Iris pigment epithelial cell (primary cell): ENCODE measurements at regions not wholly inside any gene's neighbourhood (a gene's known extent, or its start where the extent isn't known, plus 50 kb on each side); places are given as distances from the start of the nearest gene placed in this dataset.
"Not testable (repeated sequence)": the region's sequence is repeated elsewhere in the genome, so short reads cannot be mapped to it uniquely, and the experiment has no call there.

ENCODE experiments used
- DNase-seq: peaks from one replicate; pipeline ENCODE4 v3.0.0-alpha.2; 2011; ENCODE audit warnings: low read depth

GRCh38 chr6:85128256-85128655 is 321.6 kb upstream of the NT5E start:
- not testable (repeated sequence) for DNase-seq

DNA sequence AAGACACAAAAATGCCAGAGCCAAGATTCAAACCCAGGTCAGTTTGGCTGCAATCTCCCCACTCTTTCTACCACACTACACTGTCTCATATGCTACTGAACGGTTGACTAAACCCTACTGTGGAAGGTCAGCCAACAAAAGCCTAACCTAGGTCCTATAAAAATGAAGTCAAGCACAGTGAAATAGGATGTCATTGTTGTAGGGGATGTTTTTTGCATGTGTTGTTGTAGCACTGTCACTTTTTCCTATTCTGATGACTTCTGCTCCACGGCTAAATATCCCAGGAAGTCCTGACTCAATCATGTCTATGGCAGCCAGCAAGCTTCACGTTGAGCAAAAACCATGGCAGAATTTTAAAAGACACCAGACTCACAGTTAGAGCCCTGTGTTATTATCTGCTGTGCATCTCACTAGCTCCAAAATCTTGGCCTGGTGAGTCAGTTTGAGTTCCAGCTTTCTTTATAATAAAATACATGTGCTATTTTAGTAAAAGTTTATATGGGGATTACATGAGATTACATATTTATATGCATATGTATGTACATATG is 322.1 kb upstream of the NT5E start:
- no peak for DNase-seq

GRCh38 chr6:85127168-85127498 is 322.8 kb upstream of the NT5E start:
- DNase-seq, result no peak

GRCh38 chr6:85126485-85127167 is 323.3 kb upstream of the NT5E start:
- peak; percentile 35 for DNase-seq

- no peak for DNase-seq
Observed at GRCh38 chr6:85125526-85125925, 324.4 kb upstream of the NT5E start.

- no peak for DNase-seq
Observed at GRCh38 chr6:85124472-85125354, 325.2 kb upstream of the NT5E start.

DNA sequence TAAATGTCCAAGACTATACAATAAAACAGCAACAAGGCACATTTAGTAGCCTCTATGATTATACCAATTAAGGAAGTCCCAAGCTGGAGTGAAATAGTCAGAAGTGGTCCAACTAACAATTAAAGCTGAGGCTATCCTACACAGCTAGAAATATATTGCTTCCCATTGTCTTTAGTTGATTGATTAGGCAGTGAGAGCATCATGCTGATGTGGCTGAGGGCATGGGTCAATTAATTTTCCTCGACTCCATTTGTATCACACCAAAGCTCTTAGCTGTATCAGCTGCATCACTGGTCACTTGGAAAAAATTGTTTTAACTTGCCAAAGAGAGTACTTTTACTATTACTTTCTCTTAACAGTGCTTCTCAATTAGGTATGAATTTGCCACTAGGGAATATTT is 328.7 kb upstream of the NT5E start:
- DNase-seq, result no peak

DNA sequence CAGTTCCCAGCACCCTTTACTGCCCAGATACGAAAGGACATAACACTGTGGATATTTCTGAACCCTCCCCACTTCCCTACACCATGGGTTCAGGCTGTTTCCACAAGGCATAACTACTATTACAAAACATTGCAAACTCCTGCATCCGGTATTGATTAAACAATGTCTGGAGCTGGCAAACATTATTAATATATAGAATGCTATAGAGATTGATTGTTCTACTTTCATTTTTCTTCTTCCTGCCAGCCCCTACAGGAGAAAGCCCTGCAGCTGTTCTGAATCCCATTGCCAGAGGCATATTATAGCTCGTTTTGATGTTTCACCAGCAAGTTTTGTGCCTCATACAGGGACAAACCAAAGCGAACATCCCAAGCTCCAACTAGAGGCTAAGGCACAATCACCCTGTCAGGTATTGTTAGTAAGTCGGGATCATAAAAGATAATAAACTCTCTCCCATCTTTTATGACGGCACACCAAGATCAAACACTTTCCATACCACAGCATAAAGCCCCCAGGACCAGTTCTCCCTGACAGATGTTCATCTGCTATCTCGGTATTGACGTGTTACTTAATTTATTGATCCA is 331.1 kb upstream of the NT5E start:
- DNase-seq, result no peak

DNA sequence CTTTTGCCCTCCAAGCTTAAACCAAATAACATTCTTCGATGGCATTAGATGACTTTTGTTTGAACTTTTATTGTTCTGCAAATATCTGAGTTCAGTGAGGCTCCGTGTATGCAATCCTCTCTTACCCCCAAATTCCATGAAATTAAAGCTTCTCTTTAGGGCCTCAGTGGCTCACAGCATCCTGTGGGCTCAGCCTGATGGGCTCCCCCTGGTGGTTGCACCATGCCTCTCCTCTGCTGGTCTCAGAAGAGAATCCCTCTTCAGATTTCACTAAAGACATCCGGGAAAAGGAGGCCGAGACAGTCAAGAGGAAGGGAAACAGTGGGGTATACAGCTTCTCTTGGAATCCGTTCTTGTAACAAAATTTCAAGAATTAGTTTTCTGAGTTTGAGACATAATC is 331.6 kb upstream of the NT5E start:
- no peak for DNase-seq

- no peak for DNase-seq
Observed at GRCh38 chr6:85116475-85116874, 333.4 kb upstream of the NT5E start.

- no peak for DNase-seq
Observed at GRCh38 chr6:85115876-85116275, 334.0 kb upstream of the NT5E start.

DNA sequence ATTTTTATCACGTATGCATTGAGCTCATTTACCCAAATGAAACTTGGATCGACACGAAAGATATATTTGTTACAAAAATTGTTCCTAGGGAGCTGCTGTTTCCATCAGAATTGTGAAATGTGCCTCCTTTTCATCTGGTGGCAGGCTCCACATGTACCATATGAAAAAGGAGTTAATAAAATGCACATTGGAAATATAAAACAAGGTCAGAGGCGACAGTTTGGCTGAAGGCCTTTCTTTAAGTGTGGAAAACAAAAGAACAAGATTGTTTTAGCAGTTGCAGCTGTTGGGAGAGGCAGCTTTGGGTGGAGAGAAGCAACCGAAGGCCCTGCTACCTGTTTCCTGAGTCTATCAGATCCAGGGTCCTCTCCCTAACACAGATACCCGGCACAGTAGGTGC is 334.5 kb upstream of the NT5E start:
- no peak for DNase-seq

GRCh38 chr6:85114581-85114935 is 335.3 kb upstream of the NT5E start:
- DNase-seq, result no peak

DNA sequence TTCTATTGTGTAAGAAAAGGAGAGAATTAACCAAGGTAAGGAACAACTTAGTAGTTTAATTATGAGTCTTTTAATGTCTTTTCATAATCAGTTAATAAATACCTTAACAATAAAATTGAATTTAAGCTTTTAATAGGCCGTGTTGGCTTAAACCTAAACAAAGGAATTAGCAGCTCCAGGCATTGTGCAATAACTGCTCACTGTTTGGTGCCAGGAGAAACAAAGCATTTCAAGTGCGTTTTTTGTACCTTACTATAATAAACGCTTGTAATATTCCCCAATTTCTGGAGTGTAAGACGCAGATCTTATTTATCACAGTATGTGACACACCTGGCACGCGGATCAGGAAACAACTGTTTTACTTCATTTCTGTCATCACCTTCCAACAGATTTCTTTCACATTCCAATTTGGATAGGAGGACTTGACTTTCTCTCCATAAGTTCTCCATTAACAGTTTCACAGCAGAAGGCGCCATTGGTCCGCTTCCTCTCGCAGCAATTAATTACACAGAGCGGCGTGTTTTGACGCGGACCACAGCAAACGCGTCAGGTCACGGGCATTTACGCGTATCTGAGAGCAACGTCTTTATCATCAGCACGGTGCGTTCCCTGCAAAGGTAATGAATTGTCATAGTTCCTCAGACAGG is 335.8 kb upstream of the NT5E start:
- peak; percentile 11 for DNase-seq

DNA sequence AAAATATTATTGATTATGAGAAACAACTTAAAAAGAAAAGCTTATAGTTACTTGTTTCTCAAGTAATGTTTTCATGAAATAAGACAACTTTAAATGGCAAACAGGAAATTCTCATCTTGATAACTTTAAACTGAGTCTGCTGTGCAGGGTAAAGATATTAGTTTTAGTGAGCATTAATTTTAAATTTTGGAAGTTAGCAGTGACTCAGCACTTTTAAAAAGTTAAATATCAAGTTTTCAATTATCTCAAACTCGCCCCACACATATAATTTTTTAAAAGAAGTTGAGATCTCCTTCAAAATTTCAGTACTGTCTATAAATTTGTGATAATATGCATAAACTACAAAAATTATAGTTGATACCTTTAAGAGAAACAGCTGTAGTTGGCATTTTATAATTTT is 337.3 kb upstream of the NT5E start:
- no peak for DNase-seq

DNA sequence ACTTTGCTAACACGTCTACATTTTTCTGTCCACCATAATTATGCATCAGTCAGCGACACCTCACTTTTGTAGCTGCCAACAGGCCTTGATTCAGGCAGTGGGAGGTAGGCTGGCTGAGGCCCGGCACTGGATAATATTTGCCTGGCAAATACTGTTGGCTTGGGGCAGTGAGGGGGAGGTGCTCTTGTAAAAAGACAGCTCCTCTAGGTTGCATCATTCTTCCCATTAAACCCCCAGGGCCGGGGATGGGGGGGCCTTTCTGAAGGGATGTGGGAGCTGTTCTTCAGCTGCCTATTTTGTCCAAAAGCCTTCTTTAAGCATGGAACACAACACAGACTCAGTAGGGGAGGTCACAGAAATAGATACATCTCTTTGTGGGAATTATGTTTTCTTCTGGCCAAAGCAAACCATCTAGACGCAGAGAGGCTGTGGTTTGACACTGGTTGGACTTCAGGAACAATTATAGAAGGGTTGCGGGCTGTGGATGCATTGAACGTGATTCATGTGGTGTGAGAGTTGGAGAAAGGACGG is 338.3 kb upstream of the NT5E start:
- no peak for DNase-seq

GRCh38 chr6:85110943-85111342 is 338.9 kb upstream of the NT5E start:
- DNase-seq, result no peak

GRCh38 chr6:85107701-85108100 is 342.2 kb upstream of the NT5E start:
- DNase-seq, result no peak

DNA sequence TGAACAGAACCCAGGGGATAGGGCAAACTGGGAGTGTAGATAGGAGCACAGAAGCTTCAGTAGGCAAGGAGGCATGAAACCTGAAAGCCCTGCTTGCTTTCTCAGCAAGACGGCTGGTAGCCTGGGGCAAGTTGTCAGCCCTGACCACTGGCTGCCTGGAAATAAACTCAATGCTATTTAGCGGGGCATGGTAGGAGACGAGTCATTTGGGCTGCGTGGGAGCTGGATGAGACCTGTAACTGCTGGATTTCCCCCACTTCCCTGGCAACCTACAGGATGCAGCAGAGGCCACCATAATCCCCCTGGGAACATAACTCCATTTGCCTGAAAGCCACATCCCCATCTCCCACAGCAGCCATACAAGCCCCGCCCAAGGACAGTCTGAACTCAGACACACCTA is 332.6 kb upstream of the TBX18 start:
- DNase-seq, result no peak

DNA sequence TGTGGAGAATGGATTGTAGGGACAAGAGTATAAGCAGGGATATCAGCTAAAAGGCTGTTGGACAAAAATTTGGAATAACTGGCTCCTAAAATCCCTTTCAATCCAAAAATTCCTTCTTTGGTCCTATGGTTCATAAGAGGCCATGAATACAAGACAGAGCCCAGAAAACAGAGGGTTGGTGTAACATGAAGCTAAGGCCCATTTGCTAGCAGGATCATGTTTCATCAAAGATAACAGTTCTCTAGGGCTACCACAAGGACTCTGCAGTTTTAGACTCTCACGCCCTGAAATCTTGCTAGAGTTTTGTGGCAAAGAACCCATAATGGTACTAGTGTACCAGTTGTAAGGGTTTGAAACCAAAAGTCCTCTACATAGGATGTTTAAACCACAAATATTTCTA is 327.8 kb upstream of the TBX18 start:
- no peak for DNase-seq

DNA sequence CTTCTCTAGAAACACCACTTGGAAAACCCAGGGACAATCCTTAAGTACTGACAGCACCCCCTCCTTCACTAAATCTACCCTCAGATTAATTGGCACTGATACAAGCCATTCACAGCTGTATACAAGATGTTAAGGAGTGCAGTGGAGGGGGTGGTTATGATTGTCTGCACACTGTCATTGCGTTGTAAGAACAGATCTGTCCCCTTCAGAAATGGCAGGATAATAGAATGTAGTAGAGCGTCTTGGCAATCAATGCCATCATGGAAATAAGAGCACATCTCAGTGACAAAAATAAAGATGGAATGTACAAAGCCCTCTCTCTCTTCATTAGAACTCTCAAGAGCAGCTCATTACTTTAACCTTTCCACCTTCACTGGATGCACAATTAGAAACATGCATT is 324.9 kb upstream of the TBX18 start:
- no peak for DNase-seq

GRCh38 chr6:85085875-85086274 is 321.5 kb upstream of the TBX18 start:
- DNase-seq, result no peak
